ENCODE measurements at regions not wholly inside any gene's neighbourhood (a gene's known extent, or its start where the extent isn't known, plus 50 kb on each side); places are given as distances from the start of the nearest gene placed in this dataset.

DNA sequence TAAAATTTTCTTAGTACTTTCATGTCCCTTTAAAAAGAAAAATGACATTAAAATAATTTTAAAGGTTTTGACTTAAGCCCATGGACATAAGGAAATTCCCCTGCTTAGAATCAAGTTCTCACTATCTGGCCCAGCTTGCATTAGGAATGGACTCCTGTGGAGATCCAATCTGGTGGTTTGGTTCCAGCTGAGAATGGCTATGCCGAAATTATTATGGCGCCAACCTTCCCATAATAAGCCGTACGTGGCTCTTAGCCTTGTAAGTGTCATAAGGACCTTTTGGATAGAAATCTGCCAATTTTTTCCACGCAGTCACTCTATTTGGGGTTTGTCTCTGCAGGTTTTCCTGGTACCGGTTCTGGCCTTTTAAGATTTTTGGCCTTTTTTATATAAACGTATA is 262.1 kb upstream of the MAF start:
- no peak overlapping the region for H3K27ac ChIP-seq
- intact Hi-C loops (cut with DNase I; ENCODE audit: low total_unique reads): no loop called here
- H3K36me3 ChIP-seq: no peaks in the 10 kb centered on the region
- DNase-seq: no peak
- no peaks in the 10 kb centered on the region for H3K9me3 ChIP-seq
- no peaks in the 10 kb centered on the region for H3K4me1 ChIP-seq
- no peak overlapping the region for H3K4me3 ChIP-seq
- TF ChIP-seq, protein P1, sequence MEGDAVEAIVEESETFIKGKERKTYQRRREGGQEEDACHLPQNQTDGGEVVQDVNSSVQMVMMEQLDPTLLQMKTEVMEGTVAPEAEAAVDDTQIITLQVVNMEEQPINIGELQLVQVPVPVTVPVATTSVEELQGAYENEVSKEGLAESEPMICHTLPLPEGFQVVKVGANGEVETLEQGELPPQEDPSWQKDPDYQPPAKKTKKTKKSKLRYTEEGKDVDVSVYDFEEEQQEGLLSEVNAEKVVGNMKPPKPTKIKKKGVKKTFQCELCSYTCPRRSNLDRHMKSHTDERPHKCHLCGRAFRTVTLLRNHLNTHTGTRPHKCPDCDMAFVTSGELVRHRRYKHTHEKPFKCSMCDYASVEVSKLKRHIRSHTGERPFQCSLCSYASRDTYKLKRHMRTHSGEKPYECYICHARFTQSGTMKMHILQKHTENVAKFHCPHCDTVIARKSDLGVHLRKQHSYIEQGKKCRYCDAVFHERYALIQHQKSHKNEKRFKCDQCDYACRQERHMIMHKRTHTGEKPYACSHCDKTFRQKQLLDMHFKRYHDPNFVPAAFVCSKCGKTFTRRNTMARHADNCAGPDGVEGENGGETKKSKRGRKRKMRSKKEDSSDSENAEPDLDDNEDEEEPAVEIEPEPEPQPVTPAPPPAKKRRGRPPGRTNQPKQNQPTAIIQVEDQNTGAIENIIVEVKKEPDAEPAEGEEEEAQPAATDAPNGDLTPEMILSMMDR (IDR thresholded peaks at IDR 0.05): no peak
- H3K27me3 ChIP-seq: no peaks in the 10 kb centered on the region

DNA sequence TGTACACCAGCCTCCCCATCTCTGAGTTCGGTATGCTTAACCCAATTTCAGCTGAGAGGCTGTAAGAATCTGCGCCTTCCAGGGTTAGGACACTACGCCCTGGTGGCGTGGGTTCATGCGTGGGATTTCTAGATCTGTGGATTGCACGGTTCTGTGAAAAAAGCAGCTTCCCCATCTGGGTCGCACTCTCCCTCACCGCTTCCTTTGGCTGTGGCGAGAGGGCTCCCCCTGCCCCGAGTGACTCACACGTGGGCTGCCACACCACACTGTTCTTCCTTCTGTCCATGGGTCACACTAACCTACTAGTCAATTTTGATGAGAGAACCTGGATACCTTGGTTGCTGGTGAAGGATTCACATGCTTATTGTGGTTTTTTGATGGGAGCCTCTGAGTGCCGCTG is 256.0 kb upstream of the MAF start:
- TF ChIP-seq, protein P1 (IDR thresholded peaks at IDR 0.05): no peak
- Histone ChIP-seq H3K27ac (no peak overlapping the region), H3K27me3 (no peaks in the 10 kb centered on the region), H3K4me3 (no peak overlapping the region), H3K36me3 (no peaks in the 10 kb centered on the region), H3K9me3 (peaks cover 0 to 19% (median 6%) of the 10 kb centered on the region in 3 donors), H3K4me1 (no peaks in the 10 kb centered on the region)
- intact Hi-C loops (cut with DNase I; ENCODE audit: low total_unique reads): no loop called here
- DNase-seq: no peak

DNA sequence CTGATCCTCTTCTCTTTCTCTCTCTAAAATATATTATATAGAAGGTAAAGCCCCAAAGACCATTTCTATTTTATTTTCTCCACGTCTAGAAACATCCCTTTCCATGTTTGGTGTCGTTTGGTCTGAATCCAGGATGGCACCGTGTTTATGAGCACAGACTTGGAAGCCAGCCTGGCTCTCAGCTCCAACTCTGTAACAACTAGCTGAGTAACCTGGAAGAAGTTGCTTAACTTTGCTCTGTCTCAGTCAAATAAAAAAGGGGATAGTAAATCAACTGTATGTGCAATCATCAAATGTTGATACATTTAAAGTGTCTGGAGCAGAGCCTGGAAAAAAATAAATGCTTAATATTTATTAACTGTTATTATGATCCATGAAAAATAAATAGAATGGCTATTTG is 249.8 kb upstream of the MAF start:
- Histone ChIP-seq H3K27me3 (no peaks in the 10 kb centered on the region), H3K4me3 (no peak overlapping the region), H3K27ac (no peak overlapping the region), H3K4me1 (peaks cover 0 to 5% (median 0%) of the 10 kb centered on the region in 4 donors), H3K36me3 (no peaks in the 10 kb centered on the region), H3K9me3 (peaks cover 0 to 8% (median 0%) of the 10 kb centered on the region in 3 donors)
- intact Hi-C loops (cut with DNase I; ENCODE audit: low total_unique reads): no loop called here
- DNase-seq: no peak
- TF ChIP-seq, protein P1 (IDR thresholded peaks at IDR 0.05): no peak

DNA sequence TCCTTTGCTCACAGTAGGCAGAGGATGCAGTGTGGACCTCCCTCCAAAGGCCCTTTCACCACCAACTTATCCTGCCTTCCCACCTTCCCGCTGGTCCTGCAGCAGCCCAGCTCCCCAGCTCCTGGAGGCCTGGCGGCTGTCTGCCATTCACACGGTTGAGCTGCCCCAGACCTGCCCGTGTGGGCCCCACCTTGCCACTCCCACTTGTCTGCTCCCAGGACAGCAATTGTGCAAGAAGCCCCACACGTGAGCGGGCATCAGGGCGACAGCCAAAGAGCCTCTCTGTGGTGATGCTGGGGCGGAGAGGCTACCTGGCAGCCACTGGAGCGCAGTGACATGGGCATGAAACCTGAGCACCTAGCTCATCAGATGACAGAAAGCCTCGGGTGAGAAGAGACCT is 248.6 kb upstream of the MAF start:
- intact Hi-C loops (cut with DNase I; ENCODE audit: low total_unique reads): no loop called here
- Histone ChIP-seq H3K36me3 (no peaks in the 10 kb centered on the region), H3K4me1 (peaks cover 0 to 5% (median 0%) of the 10 kb centered on the region in 4 donors), H3K27me3 (no peaks in the 10 kb centered on the region), H3K9me3 (no peaks in the 10 kb centered on the region), H3K4me3 (no peak overlapping the region), H3K27ac (no peak overlapping the region)
- no peak for DNase-seq
- TF ChIP-seq, protein P1 (IDR thresholded peaks at IDR 0.05): no peak

DNA sequence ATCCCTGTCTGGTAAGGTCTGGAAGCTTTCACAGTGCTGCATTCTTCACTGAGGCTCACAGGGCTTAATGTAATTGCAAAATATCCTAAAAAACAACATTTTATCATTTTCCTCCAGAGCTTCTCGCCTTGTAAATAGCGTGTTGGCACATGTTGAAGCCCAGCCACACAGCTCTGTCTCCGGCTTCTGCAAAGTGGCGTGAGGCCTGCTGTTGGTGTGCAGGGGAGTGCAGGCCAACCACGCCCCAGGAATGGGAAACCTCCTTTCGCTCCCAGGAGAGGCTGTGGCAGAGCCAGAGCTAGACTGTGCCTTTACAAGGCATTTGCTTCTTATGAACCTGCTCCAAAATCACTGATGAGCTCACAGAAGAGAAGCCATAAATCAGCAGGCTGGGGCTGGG is 248.2 kb upstream of the MAF start:
- TF ChIP-seq, protein P1 (IDR thresholded peaks at IDR 0.05): no peak
- Histone ChIP-seq H3K27me3 (no peaks in the 10 kb centered on the region), H3K9me3 (no peaks in the 10 kb centered on the region), H3K27ac (no peak overlapping the region), H3K36me3 (no peaks in the 10 kb centered on the region), H3K4me1 (peaks cover 0 to 5% (median 0%) of the 10 kb centered on the region in 4 donors), H3K4me3 (no peak overlapping the region)
- DNase-seq: no peak
- intact Hi-C loops (cut with DNase I; ENCODE audit: low total_unique reads): no loop called here

DNA sequence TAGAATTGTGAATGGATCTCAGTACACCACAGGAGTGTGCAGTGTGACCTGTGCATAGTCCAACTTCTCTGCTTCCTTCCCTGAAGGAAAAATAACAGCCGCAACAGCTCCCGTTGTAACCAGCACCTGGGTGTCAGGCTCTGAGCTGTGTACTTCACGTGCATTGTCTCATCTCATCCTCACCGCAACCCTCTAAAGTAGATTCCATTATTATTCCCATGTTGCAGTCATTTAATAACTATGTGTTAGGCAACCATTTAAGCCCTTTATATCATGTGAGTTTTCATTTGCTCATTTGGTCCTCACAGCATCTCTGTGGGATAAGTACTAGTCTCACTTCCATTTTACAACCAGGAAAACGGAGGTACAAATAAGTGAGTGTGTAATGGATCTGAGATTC is 247.0 kb upstream of the MAF start:
- Histone ChIP-seq H3K27me3 (no peaks in the 10 kb centered on the region), H3K27ac (no peak overlapping the region), H3K36me3 (no peaks in the 10 kb centered on the region), H3K4me1 (peaks cover 0 to 5% (median 0%) of the 10 kb centered on the region in 4 donors), H3K9me3 (no peaks in the 10 kb centered on the region), H3K4me3 (no peak overlapping the region)
- TF ChIP-seq, protein P1 (IDR thresholded peaks at IDR 0.05): no peak
- no peak for DNase-seq
- intact Hi-C loops (cut with DNase I; ENCODE audit: low total_unique reads): no loop called here
